WTC11 (cell line): ENCODE measurements at regions not wholly inside any gene's neighbourhood (a gene's known extent, or its start where the extent isn't known, plus 50 kb on each side); places are given as distances from the start of the nearest gene placed in this dataset.

Source experiments
- ATAC-seq: fragments of 200-7000 bp; cut with Tn5 transposase; 2 replicates; pipeline ENCODE4 v1.10.0; 2021; ENCODE audit warnings: mild to moderate bottlenecking, moderate library complexity
- CTCF ChIA-PET: fragments of 300-600 bp; sonication (Branson Sonifier 250); formaldehyde crosslinking; loops from one replicate; lab custom pipeline; 2021; ENCODE audit warnings: antibody characterized with exemption; lab: Charles Lee
- POLR2A ChIA-PET: fragments of 350-600 bp; sonication (Branson Sonifier 250); formaldehyde crosslinking; loops from one replicate; lab custom pipeline; 2021; ENCODE audit warnings: antibody characterized with exemption; lab: Charles Lee
- DNase-seq: peaks from one replicate; pipeline ENCODE4 v3.0.0; 2021; ENCODE audit warnings: low spot score
- H3K27ac Mint-ChIP-seq: 2 replicates; pipeline ENCODE4 v1.8.0; 2021; ENCODE audit warnings: mixed read lengths
- H3K27me3 Mint-ChIP-seq: 2 replicates; pipeline ENCODE4 v1.8.0; 2021; ENCODE audit warnings: low read depth, mild to moderate bottlenecking, moderate library complexity, mixed read lengths
- H3K36me3 Mint-ChIP-seq: 2 replicates; pipeline ENCODE4 v1.8.0; 2021; ENCODE audit warnings: mixed read lengths
- H3K4me1 Mint-ChIP-seq: 2 replicates; pipeline ENCODE4 v1.8.0; 2022; ENCODE audit warnings: mixed read lengths
- H3K4me3 Mint-ChIP-seq: 2 replicates; pipeline ENCODE4 v1.8.0; 2021; ENCODE audit warnings: mild to moderate bottlenecking, moderate library complexity, mixed read lengths
- H3K9me3 Mint-ChIP-seq: 2 replicates; pipeline ENCODE4 v1.8.0; 2021; ENCODE audit warnings: mixed read lengths
- ATF1 ChIP-seq: sonication (generic); formaldehyde crosslinking; IDR thresholded peaks from 2 replicates; pipeline ENCODE4 v1.8.1; 2023; ENCODE audit warnings: mild to moderate bottlenecking, moderate library complexity, missing genetic modification reagents
- CBFB ChIP-seq: sonication (generic); formaldehyde crosslinking; IDR thresholded peaks from 2 replicates; pipeline ENCODE4 v1.8.1; 2022; ENCODE audit warnings: mild to moderate bottlenecking, low read depth, missing genetic modification reagents
- ELF4 ChIP-seq: sonication (generic); formaldehyde crosslinking; IDR thresholded peaks from 2 replicates; pipeline ENCODE4 v1.8.1; 2022; ENCODE audit warnings: low read depth, mild to moderate bottlenecking, moderate library complexity, missing genetic modification reagents
- GRHL2 ChIP-seq: fragments of 250-450 bp; sonication (Bioruptor Pico); IDR thresholded peaks from 2 replicates; pipeline ENCODE4 v1.8.0; 2022; ENCODE audit warnings: mild to moderate bottlenecking, moderate library complexity; ENCODE audit not compliant: insufficient replicate concordance, severe bottlenecking
- JAZF1 ChIP-seq: fragments of 250-450 bp; sonication (Bioruptor Pico); IDR thresholded peaks from 2 replicates; pipeline ENCODE4 v1.9.0; 2021; ENCODE audit warnings: moderate library complexity, mild to moderate bottlenecking, inconsistent platforms
- PRRX2 ChIP-seq: fragments of 250-450 bp; sonication (Bioruptor Pico); IDR thresholded peaks from 2 replicates; pipeline ENCODE4 v1.8.0; 2021; ENCODE audit warnings: mild to moderate bottlenecking
- SOX15 ChIP-seq: fragments of 250-450 bp; sonication (Bioruptor Pico); IDR thresholded peaks from 2 replicates; pipeline ENCODE4 v1.9.0; 2021; ENCODE audit warnings: mild to moderate bottlenecking
- TEAD1 ChIP-seq: sonication (generic); formaldehyde crosslinking; IDR thresholded peaks from 2 replicates; pipeline ENCODE4 v1.8.0; 2022; ENCODE audit warnings: mild to moderate bottlenecking, missing genetic modification reagents
- TP53 ChIP-seq: sonication (generic); formaldehyde crosslinking; IDR thresholded peaks from 2 replicates; pipeline ENCODE4 v1.8.1; 2023; ENCODE audit warnings: mild to moderate bottlenecking, missing genetic modification reagents
- ZNF138 ChIP-seq: sonication (generic); formaldehyde crosslinking; conservative IDR thresholded peaks from 2 replicates; pipeline ENCODE4 v1.8.1; 2022; ENCODE audit warnings: mild to moderate bottlenecking, moderate library complexity, missing genetic modification reagents
- ZNF219 ChIP-seq: sonication (generic); formaldehyde crosslinking; IDR thresholded peaks from 2 replicates; pipeline ENCODE4 v1.8.0; 2023; ENCODE audit warnings: missing genetic modification reagents, mild to moderate bottlenecking, borderline replicate concordance
- ZNF263 ChIP-seq: sonication (generic); formaldehyde crosslinking; IDR thresholded peaks from 2 replicates; pipeline ENCODE4 v1.8.1; 2022; ENCODE audit warnings: low read depth, mild to moderate bottlenecking, moderate library complexity, missing genetic modification reagents
- ZNF317 ChIP-seq: sonication (generic); formaldehyde crosslinking; IDR thresholded peaks from 2 replicates; pipeline ENCODE4 v1.8.1; 2023; ENCODE audit warnings: low read depth, mild to moderate bottlenecking, moderate library complexity, missing genetic modification reagents, borderline replicate concordance
- TF ChIP-seq, protein P1 (sequence below): sonication (generic); formaldehyde crosslinking; IDR thresholded peaks from 2 replicates; pipeline ENCODE4 v1.8.0; 2022; ENCODE audit warnings: mild to moderate bottlenecking, missing genetic modification reagents
- TF ChIP-seq, protein P2 (sequence below): fragments of 200-600 bp; IDR thresholded peaks from 2 replicates; pipeline ENCODE4 v1.8.0; 2022; ENCODE audit warnings: antibody characterized with exemption
- TF ChIP-seq, protein P3 (sequence below): sonication (generic); formaldehyde crosslinking; IDR thresholded peaks from 2 replicates; pipeline ENCODE4 v1.8.0; 2023; ENCODE audit warnings: missing genetic modification reagents
- TF ChIP-seq, protein P4 (sequence below): sonication (generic); formaldehyde crosslinking; IDR thresholded peaks from 2 replicates; pipeline ENCODE4 v1.8.1; 2023; ENCODE audit warnings: mild to moderate bottlenecking, missing genetic modification reagents
- TF ChIP-seq, protein P5 (sequence below): sonication (generic); formaldehyde crosslinking; IDR thresholded peaks from 2 replicates; pipeline ENCODE4 v1.8.1; 2023; ENCODE audit warnings: mild to moderate bottlenecking, moderate library complexity, missing genetic modification reagents
- TF ChIP-seq, protein P6 (sequence below): sonication (generic); formaldehyde crosslinking; IDR thresholded peaks from 2 replicates; pipeline ENCODE4 v1.8.1; 2023; ENCODE audit warnings: mild to moderate bottlenecking, missing genetic modification reagents, borderline replicate concordance
- TF ChIP-seq, protein P7 (sequence below): fragments of 250-450 bp; sonication (Bioruptor Pico); IDR thresholded peaks from 2 replicates; pipeline ENCODE4 v1.9.0; 2021; ENCODE audit warnings: mild to moderate bottlenecking
- TF ChIP-seq, protein P8 (sequence below): sonication (generic); formaldehyde crosslinking; IDR thresholded peaks from 2 replicates; pipeline ENCODE4 v1.8.1; 2022; ENCODE audit warnings: low read depth, missing genetic modification reagents, borderline replicate concordance
- TF ChIP-seq, protein P9 (sequence below): sonication (generic); formaldehyde crosslinking; IDR thresholded peaks from 2 replicates; pipeline ENCODE4 v1.8.1; 2022; ENCODE audit warnings: mild to moderate bottlenecking, missing genetic modification reagents, moderate library complexity, borderline replicate concordance

DNA sequence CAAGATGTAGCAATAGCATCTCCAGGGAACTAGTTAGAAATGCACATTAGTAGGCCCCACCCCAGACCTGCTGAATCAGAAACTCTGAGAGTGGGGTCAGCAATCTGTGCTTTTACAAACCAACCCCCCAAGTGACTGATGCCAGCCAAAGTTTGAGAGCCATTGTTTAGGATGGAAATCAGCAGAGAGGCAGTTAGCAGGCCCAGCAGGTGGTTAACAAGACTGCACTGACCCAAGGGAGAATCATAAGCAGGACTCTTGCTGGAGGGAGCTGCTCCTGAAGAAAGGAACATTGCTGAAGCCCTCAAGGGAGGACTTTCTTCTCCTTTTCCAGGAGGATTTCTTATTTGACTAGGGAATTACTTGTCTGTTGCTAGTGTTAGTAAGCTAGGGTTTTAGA is 74.2 kb upstream of the SLC12A2 start:
- TF ChIP-seq TP53 (CRISPR knock-in tag) (no peak), ELF4 (CRISPR knock-in tag) (no peak), CBFB (CRISPR knock-in tag) (no peak), SOX15 (no peak), ZNF219 (CRISPR knock-in tag) (no peak), ZNF138 (CRISPR knock-in tag) (no peak), TEAD1 (CRISPR knock-in tag) (no peak)
- TF ChIP-seq, protein P1, sequence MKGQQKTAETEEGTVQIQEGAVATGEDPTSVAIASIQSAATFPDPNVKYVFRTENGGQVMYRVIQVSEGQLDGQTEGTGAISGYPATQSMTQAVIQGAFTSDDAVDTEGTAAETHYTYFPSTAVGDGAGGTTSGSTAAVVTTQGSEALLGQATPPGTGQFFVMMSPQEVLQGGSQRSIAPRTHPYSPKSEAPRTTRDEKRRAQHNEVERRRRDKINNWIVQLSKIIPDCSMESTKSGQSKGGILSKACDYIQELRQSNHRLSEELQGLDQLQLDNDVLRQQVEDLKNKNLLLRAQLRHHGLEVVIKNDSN (CRISPR knock-in tag) = no peak
- TF ChIP-seq, protein P2, sequence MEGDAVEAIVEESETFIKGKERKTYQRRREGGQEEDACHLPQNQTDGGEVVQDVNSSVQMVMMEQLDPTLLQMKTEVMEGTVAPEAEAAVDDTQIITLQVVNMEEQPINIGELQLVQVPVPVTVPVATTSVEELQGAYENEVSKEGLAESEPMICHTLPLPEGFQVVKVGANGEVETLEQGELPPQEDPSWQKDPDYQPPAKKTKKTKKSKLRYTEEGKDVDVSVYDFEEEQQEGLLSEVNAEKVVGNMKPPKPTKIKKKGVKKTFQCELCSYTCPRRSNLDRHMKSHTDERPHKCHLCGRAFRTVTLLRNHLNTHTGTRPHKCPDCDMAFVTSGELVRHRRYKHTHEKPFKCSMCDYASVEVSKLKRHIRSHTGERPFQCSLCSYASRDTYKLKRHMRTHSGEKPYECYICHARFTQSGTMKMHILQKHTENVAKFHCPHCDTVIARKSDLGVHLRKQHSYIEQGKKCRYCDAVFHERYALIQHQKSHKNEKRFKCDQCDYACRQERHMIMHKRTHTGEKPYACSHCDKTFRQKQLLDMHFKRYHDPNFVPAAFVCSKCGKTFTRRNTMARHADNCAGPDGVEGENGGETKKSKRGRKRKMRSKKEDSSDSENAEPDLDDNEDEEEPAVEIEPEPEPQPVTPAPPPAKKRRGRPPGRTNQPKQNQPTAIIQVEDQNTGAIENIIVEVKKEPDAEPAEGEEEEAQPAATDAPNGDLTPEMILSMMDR = no peak
- TF ChIP-seq, protein P3, sequence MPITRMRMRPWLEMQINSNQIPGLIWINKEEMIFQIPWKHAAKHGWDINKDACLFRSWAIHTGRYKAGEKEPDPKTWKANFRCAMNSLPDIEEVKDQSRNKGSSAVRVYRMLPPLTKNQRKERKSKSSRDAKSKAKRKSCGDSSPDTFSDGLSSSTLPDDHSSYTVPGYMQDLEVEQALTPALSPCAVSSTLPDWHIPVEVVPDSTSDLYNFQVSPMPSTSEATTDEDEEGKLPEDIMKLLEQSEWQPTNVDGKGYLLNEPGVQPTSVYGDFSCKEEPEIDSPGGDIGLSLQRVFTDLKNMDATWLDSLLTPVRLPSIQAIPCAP = no peak
- TF ChIP-seq, protein P4, sequence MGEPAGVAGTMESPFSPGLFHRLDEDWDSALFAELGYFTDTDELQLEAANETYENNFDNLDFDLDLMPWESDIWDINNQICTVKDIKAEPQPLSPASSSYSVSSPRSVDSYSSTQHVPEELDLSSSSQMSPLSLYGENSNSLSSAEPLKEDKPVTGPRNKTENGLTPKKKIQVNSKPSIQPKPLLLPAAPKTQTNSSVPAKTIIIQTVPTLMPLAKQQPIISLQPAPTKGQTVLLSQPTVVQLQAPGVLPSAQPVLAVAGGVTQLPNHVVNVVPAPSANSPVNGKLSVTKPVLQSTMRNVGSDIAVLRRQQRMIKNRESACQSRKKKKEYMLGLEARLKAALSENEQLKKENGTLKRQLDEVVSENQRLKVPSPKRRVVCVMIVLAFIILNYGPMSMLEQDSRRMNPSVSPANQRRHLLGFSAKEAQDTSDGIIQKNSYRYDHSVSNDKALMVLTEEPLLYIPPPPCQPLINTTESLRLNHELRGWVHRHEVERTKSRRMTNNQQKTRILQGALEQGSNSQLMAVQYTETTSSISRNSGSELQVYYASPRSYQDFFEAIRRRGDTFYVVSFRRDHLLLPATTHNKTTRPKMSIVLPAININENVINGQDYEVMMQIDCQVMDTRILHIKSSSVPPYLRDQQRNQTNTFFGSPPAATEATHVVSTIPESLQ (CRISPR knock-in tag) = no peak
- TF ChIP-seq, all 79 proteins: peak for 0
- ChIA-PET CTCF (no interaction called here), POLR2A (no interaction called here)
- no peak overlapping the region for H3K27ac Mint-ChIP-seq
- peaks cover 18% of the 10 kb centered on the region for H3K4me1 Mint-ChIP-seq
- ATAC-seq = peak; percentile 80
- H3K27me3 Mint-ChIP-seq = no peaks in the 10 kb centered on the region; the same call in 1 of the 2 replicates
- no peaks in the 10 kb centered on the region for H3K36me3 Mint-ChIP-seq
- DNase-seq = no peak
- H3K9me3 Mint-ChIP-seq = no peaks in the 10 kb centered on the region
- no peak overlapping the region for H3K4me3 Mint-ChIP-seq

DNA sequence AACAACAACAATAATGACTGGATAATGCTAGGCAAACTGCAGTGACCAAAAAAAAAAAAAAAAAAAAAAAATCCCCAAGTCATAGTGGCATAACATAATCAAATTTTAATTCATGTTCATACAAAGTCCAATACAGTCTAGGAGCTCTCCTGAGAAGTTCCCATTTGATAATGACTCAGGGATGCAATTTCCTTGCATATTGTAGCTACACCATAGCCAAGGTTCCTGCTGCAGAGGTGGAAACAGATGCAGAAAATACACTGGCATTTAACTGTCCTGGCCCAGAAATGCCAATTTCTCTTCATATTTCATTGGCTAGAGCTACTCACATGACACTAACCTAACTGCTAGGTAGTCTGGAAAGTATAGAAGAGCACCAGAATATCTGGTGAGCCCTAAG is 72.2 kb upstream of the SLC12A2 start:
- Mint-ChIP-seq H3K36me3 (no peaks in the 10 kb centered on the region), H3K27me3 (no peaks in the 10 kb centered on the region), H3K27ac (no peak overlapping the region), H3K4me1 (peaks cover 12% of the 10 kb centered on the region), H3K4me3 (no peak overlapping the region), H3K9me3 (no peaks in the 10 kb centered on the region)
- CTCF ChIA-PET = interaction anchor here (0.7 kb wide), 1 partner anchor 34 kb away, joined by 3 read pairs; no protein-coding TSS in a partner anchor
- POLR2A ChIA-PET = no interaction called here
- DNase-seq (no peak), ATAC-seq (no peak)
- TF ChIP-seq, protein P5, sequence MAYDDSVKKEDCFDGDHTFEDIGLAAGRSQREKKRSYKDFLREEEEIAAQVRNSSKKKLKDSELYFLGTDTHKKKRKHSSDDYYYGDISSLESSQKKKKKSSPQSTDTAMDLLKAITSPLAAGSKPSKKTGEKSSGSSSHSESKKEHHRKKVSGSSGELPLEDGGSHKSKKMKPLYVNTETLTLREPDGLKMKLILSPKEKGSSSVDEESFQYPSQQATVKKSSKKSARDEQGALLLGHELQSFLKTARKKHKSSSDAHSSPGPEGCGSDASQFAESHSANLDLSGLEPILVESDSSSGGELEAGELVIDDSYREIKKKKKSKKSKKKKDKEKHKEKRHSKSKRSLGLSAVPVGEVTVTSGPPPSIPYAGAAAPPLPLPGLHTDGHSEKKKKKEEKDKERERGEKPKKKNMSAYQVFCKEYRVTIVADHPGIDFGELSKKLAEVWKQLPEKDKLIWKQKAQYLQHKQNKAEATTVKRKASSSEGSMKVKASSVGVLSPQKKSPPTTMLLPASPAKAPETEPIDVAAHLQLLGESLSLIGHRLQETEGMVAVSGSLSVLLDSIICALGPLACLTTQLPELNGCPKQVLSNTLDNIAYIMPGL (CRISPR knock-in tag) = no peak
- TF ChIP-seq, protein P6, sequence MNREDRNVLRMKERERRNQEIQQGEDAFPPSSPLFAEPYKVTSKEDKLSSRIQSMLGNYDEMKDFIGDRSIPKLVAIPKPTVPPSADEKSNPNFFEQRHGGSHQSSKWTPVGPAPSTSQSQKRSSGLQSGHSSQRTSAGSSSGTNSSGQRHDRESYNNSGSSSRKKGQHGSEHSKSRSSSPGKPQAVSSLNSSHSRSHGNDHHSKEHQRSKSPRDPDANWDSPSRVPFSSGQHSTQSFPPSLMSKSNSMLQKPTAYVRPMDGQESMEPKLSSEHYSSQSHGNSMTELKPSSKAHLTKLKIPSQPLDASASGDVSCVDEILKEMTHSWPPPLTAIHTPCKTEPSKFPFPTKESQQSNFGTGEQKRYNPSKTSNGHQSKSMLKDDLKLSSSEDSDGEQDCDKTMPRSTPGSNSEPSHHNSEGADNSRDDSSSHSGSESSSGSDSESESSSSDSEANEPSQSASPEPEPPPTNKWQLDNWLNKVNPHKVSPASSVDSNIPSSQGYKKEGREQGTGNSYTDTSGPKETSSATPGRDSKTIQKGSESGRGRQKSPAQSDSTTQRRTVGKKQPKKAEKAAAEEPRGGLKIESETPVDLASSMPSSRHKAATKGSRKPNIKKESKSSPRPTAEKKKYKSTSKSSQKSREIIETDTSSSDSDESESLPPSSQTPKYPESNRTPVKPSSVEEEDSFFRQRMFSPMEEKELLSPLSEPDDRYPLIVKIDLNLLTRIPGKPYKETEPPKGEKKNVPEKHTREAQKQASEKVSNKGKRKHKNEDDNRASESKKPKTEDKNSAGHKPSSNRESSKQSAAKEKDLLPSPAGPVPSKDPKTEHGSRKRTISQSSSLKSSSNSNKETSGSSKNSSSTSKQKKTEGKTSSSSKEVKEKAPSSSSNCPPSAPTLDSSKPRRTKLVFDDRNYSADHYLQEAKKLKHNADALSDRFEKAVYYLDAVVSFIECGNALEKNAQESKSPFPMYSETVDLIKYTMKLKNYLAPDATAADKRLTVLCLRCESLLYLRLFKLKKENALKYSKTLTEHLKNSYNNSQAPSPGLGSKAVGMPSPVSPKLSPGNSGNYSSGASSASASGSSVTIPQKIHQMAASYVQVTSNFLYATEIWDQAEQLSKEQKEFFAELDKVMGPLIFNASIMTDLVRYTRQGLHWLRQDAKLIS (CRISPR knock-in tag) = no peak
- TF ChIP-seq PRRX2 (CRISPR knock-in tag) (no peak), GRHL2 (CRISPR knock-in tag) (no peak), ZNF317 (no peak), ATF1 (CRISPR knock-in tag) (no peak), ZNF263 (CRISPR knock-in tag) (no peak), JAZF1 (no peak)
- TF ChIP-seq, protein P7, sequence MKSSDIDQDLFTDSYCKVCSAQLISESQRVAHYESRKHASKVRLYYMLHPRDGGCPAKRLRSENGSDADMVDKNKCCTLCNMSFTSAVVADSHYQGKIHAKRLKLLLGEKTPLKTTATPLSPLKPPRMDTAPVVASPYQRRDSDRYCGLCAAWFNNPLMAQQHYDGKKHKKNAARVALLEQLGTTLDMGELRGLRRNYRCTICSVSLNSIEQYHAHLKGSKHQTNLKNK (CRISPR knock-in tag) = no peak
- TF ChIP-seq, protein P8, sequence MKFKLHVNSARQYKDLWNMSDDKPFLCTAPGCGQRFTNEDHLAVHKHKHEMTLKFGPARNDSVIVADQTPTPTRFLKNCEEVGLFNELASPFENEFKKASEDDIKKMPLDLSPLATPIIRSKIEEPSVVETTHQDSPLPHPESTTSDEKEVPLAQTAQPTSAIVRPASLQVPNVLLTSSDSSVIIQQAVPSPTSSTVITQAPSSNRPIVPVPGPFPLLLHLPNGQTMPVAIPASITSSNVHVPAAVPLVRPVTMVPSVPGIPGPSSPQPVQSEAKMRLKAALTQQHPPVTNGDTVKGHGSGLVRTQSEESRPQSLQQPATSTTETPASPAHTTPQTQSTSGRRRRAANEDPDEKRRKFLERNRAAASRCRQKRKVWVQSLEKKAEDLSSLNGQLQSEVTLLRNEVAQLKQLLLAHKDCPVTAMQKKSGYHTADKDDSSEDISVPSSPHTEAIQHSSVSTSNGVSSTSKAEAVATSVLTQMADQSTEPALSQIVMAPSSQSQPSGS (CRISPR knock-in tag) = no peak
- TF ChIP-seq, protein P9, sequence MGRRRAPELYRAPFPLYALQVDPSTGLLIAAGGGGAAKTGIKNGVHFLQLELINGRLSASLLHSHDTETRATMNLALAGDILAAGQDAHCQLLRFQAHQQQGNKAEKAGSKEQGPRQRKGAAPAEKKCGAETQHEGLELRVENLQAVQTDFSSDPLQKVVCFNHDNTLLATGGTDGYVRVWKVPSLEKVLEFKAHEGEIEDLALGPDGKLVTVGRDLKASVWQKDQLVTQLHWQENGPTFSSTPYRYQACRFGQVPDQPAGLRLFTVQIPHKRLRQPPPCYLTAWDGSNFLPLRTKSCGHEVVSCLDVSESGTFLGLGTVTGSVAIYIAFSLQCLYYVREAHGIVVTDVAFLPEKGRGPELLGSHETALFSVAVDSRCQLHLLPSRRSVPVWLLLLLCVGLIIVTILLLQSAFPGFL (CRISPR knock-in tag) = no peak
